Mesendoderm (in vitro differentiated cells): ENCODE measurements at regions not wholly inside any gene's neighbourhood (a gene's known extent, or its start where the extent isn't known, plus 50 kb on each side); places are given as distances from the start of the nearest gene placed in this dataset.
A peak's percentile ranks its signal among the peaks of the same experiment; 100 is the strongest.

Experiments
- DNase-seq: peaks from one replicate; pipeline ENCODE4 v3.0.0; 2013
- H2AK5ac ChIP-seq: 2 replicates; pipeline ENCODE4 v1.6.1; 2013; ENCODE audit warnings: low read length, inconsistent platforms
- H2BK120ac ChIP-seq: 2 replicates; pipeline ENCODE4 v1.6.1; 2013; ENCODE audit warnings: low read depth, mild to moderate bottlenecking, low read length, moderate library complexity, mixed read lengths
- H2BK15ac ChIP-seq: replicated peaks from 2 replicates; pipeline ENCODE4 v1.6.1; 2013; ENCODE audit warnings: low read depth, mild to moderate bottlenecking, moderate library complexity
- H2BK5ac ChIP-seq: 2 replicates; pipeline ENCODE4 v1.6.1; 2013; ENCODE audit warnings: low read length, inconsistent platforms
- H3K18ac ChIP-seq: 2 replicates; pipeline ENCODE4 v1.6.1; 2013; ENCODE audit warnings: mild to moderate bottlenecking, low read length, mixed read lengths
- H3K23ac ChIP-seq: one replicate; pipeline ENCODE4 v1.6.1; 2013; ENCODE audit warnings: low read length
- H3K27ac ChIP-seq: 2 replicates; pipeline ENCODE4 v1.5.1; 2013; ENCODE audit warnings: low read depth, mild to moderate bottlenecking, inconsistent platforms, low read length, moderate library complexity
- H3K27me3 ChIP-seq: 2 replicates; pipeline ENCODE4 v1.6.1; 2013; ENCODE audit warnings: low read length, control low read depth, mild to moderate bottlenecking, inconsistent platforms; ENCODE audit not compliant: insufficient read depth, poor library complexity
- H3K36me3 ChIP-seq: 2 replicates; pipeline ENCODE4 v1.6.1; 2013; ENCODE audit warnings: low read length, inconsistent platforms; ENCODE audit not compliant: control insufficient read depth, insufficient read depth
- H3K4ac ChIP-seq: one replicate; pipeline ENCODE4 v1.6.1; 2013; ENCODE audit warnings: low read depth, mild to moderate bottlenecking, low read length, moderate library complexity
- H3K4me1 ChIP-seq: 2 replicates; pipeline ENCODE4 v1.6.1; 2013; ENCODE audit warnings: low read depth, low read length, inconsistent platforms; ENCODE audit not compliant: control insufficient read depth
- H3K4me2 ChIP-seq: 2 replicates; pipeline ENCODE4 v1.6.1; 2013; ENCODE audit warnings: low read length
- H3K4me3 ChIP-seq: 2 replicates; pipeline ENCODE4 v1.5.1; 2013; ENCODE audit warnings: mild to moderate bottlenecking, low read length
- H3K56ac ChIP-seq: one replicate; pipeline ENCODE4 v1.6.1; 2013; ENCODE audit warnings: low read length
- H3K79me1 ChIP-seq: 2 replicates; pipeline ENCODE4 v1.6.1; 2013; ENCODE audit warnings: low read length, inconsistent platforms
- H3K79me2 ChIP-seq: 2 replicates; pipeline ENCODE4 v1.6.1; 2013; ENCODE audit warnings: mild to moderate bottlenecking, low read length; ENCODE audit not compliant: control insufficient read depth, insufficient read depth
- H3K9ac ChIP-seq: 2 replicates; pipeline ENCODE4 v1.6.1; 2013; ENCODE audit warnings: low read length, inconsistent platforms
- H4K5ac ChIP-seq: one replicate; pipeline ENCODE4 v1.6.1; 2013; ENCODE audit warnings: low read length
- H4K8ac ChIP-seq: one replicate; pipeline ENCODE4 v1.6.1; 2013; ENCODE audit warnings: low read depth, mild to moderate bottlenecking, control low read depth, low read length, moderate library complexity
- WGBS: extraction: QIAGEN DNeasy Blood & Tissue Kit; methylation state at CpG from one replicate; pipeline ENCODE4 v1.1.7; 2013; ENCODE audit warnings: low lambda C conversion rate, missing lambda C conversion rate; ENCODE audit not compliant: insufficient coverage; ENCODE audit errors: extremely low coverage; 5-methylcytosine and 5-hydroxymethylcytosine counted together

- Histone ChIP-seq H2BK5ac (no peak overlapping the region), H3K4me1 (no peaks in the 10 kb centered on the region), H3K27me3 (no peaks in the 10 kb centered on the region), H3K36me3 (no peaks in the 10 kb centered on the region), H3K9ac (no peak overlapping the region), H3K27ac (no peak overlapping the region), H3K79me1 (no peaks in the 10 kb centered on the region), H4K8ac (no peak overlapping the region), H3K79me2 (no peaks in the 10 kb centered on the region), H2AK5ac (no peak overlapping the region), H4K5ac (no peak overlapping the region), H2BK120ac (no peak overlapping the region), H3K4me3 (no peak overlapping the region), H3K4ac (no peak overlapping the region), H3K23ac (no peak overlapping the region), H2BK15ac (no peak overlapping the region), H3K56ac (no peak overlapping the region), H3K4me2 (no peak overlapping the region), H3K18ac (no peak overlapping the region)
- no CpG with 5 or more reads among the region's 2 CpGs for WGBS
- peak; percentile 55 for DNase-seq
Observed at GRCh38 chr16:51305337-51305736, 154.3 kb upstream of the SALL1 start.

- no CpG with 5 or more reads among the region's 1 CpG for WGBS
- no peak overlapping the region for H3K56ac ChIP-seq
- peak overlapping the region; percentile 39 for H4K8ac ChIP-seq
- no peak overlapping the region for H3K4ac ChIP-seq
- H3K27ac ChIP-seq = no peak overlapping the region
- H3K4me3 ChIP-seq = no peak overlapping the region
- H3K79me2 ChIP-seq = no peaks in the 10 kb centered on the region
- no peaks in the 10 kb centered on the region for H3K36me3 ChIP-seq
- H3K4me2 ChIP-seq = no peak overlapping the region
- no peak overlapping the region for H2BK15ac ChIP-seq
- no peak overlapping the region for H3K9ac ChIP-seq
- H3K4me1 ChIP-seq = no peaks in the 10 kb centered on the region
- H3K79me1 ChIP-seq = no peaks in the 10 kb centered on the region
- no peak overlapping the region for H2AK5ac ChIP-seq
- no peak for DNase-seq
- H2BK120ac ChIP-seq = no peak overlapping the region
- no peak overlapping the region for H3K23ac ChIP-seq
- no peak overlapping the region for H4K5ac ChIP-seq
- no peak overlapping the region for H2BK5ac ChIP-seq
- no peaks in the 10 kb centered on the region for H3K27me3 ChIP-seq
- no peak overlapping the region for H3K18ac ChIP-seq
Observed at GRCh38 chr16:51302042-51302441, 151.0 kb upstream of the SALL1 start.

GRCh38 chr16:51298800-51299199 lies 147.7 kb upstream of the SALL1 start:
- H4K8ac ChIP-seq = no peak overlapping the region
- H2BK120ac ChIP-seq = no peak overlapping the region
- no peaks in the 10 kb centered on the region for H3K79me1 ChIP-seq
- H2BK5ac ChIP-seq = no peak overlapping the region
- H3K36me3 ChIP-seq = no peaks in the 10 kb centered on the region
- no peak overlapping the region for H2AK5ac ChIP-seq
- H3K27ac ChIP-seq = no peak overlapping the region
- no peaks in the 10 kb centered on the region for H3K4me1 ChIP-seq
- no peak overlapping the region for H2BK15ac ChIP-seq
- WGBS = no CpG with 5 or more reads among the region's 1 CpG
- no peak overlapping the region for H3K9ac ChIP-seq
- H3K23ac ChIP-seq = no peak overlapping the region
- no peak overlapping the region for H4K5ac ChIP-seq
- no peak overlapping the region for H3K4me2 ChIP-seq
- no peak overlapping the region for H3K4ac ChIP-seq
- DNase-seq = no peak
- no peak overlapping the region for H3K56ac ChIP-seq
- H3K79me2 ChIP-seq = no peaks in the 10 kb centered on the region
- no peak overlapping the region for H3K18ac ChIP-seq
- H3K4me3 ChIP-seq = no peak overlapping the region
- no peaks in the 10 kb centered on the region for H3K27me3 ChIP-seq

- H3K4me2 ChIP-seq = no peak overlapping the region
- peak overlapping the region; percentile 65 for H4K5ac ChIP-seq
- no peaks in the 10 kb centered on the region for H3K4me1 ChIP-seq
- no peak overlapping the region for H3K4ac ChIP-seq
- no peaks in the 10 kb centered on the region for H3K27me3 ChIP-seq
- H2BK15ac ChIP-seq = no peak overlapping the region
- DNase-seq = peak; percentile 39
- no peaks in the 10 kb centered on the region for H3K36me3 ChIP-seq
- no peak overlapping the region for H3K4me3 ChIP-seq
- H3K18ac ChIP-seq = no peak overlapping the region
- no peak overlapping the region for H3K23ac ChIP-seq
- no peak overlapping the region for H3K56ac ChIP-seq
- no peak overlapping the region for H2BK5ac ChIP-seq
- H3K79me1 ChIP-seq = no peaks in the 10 kb centered on the region
- H3K27ac ChIP-seq = no peak overlapping the region
- no CpG with 5 or more reads among the region's 4 CpGs for WGBS
- no peak overlapping the region for H2BK120ac ChIP-seq
- H4K8ac ChIP-seq = no peak overlapping the region
- no peaks in the 10 kb centered on the region for H3K79me2 ChIP-seq
- no peak overlapping the region for H2AK5ac ChIP-seq
- no peak overlapping the region for H3K9ac ChIP-seq
Observed at GRCh38 chr16:51290442-51291285, 139.6 kb upstream of the SALL1 start.

- Histone ChIP-seq H4K8ac (no peak overlapping the region), H2BK15ac (no peak overlapping the region), H3K9ac (no peak overlapping the region), H2BK120ac (no peak overlapping the region), H3K79me1 (no peaks in the 10 kb centered on the region), H3K4me2 (no peak overlapping the region), H3K56ac (no peak overlapping the region), H3K23ac (no peak overlapping the region), H3K4me1 (no peaks in the 10 kb centered on the region), H3K4ac (no peak overlapping the region), H4K5ac (no peak overlapping the region), H3K27ac (no peak overlapping the region), H2AK5ac (no peak overlapping the region), H3K27me3 (no peaks in the 10 kb centered on the region), H3K18ac (no peak overlapping the region), H2BK5ac (no peak overlapping the region), H3K4me3 (no peak overlapping the region), H3K79me2 (no peaks in the 10 kb centered on the region), H3K36me3 (no peaks in the 10 kb centered on the region)
- DNase-seq = no peak
- WGBS = no CpG with 5 or more reads among the region's 3 CpGs
Observed at GRCh38 chr16:51289336-51289735, 138.3 kb upstream of the SALL1 start.
